T-helper 1 cell treated with Interleukin-12 subunit alpha and Interleukin-12 subunit beta and Interleukin-4 antibody, amounts not matched to agents 30 ng/mL and 1 ng/mL, for 36 hours (primary cell): ENCODE measurements at regions not wholly inside any gene's neighbourhood (a gene's known extent, or its start where the extent isn't known, plus 50 kb on each side); places are given as distances from the start of the nearest gene placed in this dataset.
"Not testable (repeated sequence)": the region's sequence is repeated elsewhere in the genome, so short reads cannot be mapped to it uniquely, and the experiment has no call there.

Experiments
- intact Hi-C: fragments of 100-400 bp; cut with micrococcal nuclease; formaldehyde crosslinking; loops from one replicate; pipeline ENCODE4 v1.15.1; 2024

GRCh38 chr4:151459375-151459774 lies 50.4 kb downstream of the FHIP1A start:
- intact Hi-C loops, result no loop called here

GRCh38 chr4:151460434-151460833 lies 51.5 kb downstream of the FHIP1A start:
- intact Hi-C loops, result no loop called here

GRCh38 chr4:151462554-151462953 lies 53.6 kb downstream of the FHIP1A start:
- intact Hi-C loops, result no loop called here

GRCh38 chr4:151468715-151469696 lies 60.0 kb downstream of the FHIP1A start:
- intact Hi-C loops, result no loop called here

- intact Hi-C loops, result no loop called here
Observed at GRCh38 chr4:151469970-151470369, 61.0 kb downstream of the FHIP1A start.

- intact Hi-C loops, result no loop called here
Observed at GRCh38 chr4:151471728-151472127, 62.8 kb downstream of the FHIP1A start.

- intact Hi-C loops, result no loop called here
Observed at GRCh38 chr4:151472297-151472696, 63.3 kb downstream of the FHIP1A start.

DNA sequence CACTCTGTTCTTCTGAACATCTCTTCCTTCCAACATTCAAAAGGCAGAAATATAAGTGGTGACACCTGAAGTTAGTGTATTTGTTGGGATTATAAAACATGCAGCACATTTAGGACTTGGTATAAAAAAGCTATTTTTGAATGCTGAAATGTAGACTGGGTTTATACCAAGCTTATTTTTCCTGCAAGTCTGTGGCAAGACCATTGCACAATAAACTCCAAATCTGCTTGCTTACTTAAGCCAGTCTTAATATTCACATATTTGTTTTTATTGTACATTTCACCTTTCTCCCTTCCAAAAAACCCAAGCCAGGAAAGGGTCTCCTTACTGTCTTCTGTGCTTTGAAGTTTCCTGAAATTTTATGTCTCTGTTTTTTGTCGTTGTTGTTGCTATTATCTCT lies 63.7 kb downstream of the FHIP1A start:
- intact Hi-C loops, result no loop called here

- intact Hi-C loops, result loop anchor here (1.0 kb wide), 1 partner anchor 7 kb away; no protein-coding TSS in a partner anchor
Observed at GRCh38 chr4:151473521-151474097, 64.6 kb downstream of the FHIP1A start.

- intact Hi-C loops, result no loop called here
Observed at GRCh38 chr4:151475035-151475714, 66.2 kb downstream of the FHIP1A start.

- intact Hi-C loops, result no loop called here
Observed at GRCh38 chr4:151481813-151482212, 72.8 kb downstream of the FHIP1A start.

DNA sequence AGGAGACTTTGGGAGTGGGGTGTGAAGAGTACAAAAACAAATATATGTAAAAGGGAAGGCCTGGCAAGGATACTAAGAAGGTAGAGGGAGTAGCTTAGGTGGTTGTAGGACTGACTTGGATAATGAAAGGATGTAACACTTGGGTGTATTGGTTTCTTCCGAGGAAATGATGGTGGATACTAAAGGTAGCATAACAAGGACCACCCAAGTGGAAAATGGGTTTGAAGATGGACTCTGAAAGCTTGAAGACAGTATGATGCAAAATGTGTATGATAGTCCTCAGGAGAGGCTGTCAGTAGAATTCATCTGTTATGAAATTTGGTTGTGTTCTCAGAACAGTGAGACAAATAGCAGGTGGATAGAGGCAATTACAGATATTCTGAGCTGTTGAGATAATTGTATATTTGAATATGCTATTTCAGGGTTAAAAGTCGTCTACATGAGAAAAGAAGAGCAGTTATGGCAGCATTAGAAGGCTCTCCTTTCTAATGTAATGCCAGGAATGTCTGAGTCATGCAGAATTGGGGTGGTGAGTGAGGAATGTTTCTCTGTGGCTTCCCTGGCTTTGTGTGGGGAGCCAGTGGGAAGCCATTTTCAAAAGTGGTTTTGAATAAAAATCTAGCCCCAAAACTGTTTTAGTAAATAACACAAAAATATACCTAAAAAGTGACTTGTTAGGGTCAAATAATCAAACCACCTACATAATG lies 75.6 kb downstream of the FHIP1A start:
- intact Hi-C loops, result no loop called here

GRCh38 chr4:151485541-151486131 lies 76.7 kb downstream of the FHIP1A start:
- intact Hi-C loops, result no loop called here

GRCh38 chr4:151486168-151486567 lies 77.2 kb downstream of the FHIP1A start:
- intact Hi-C loops, result no loop called here

DNA sequence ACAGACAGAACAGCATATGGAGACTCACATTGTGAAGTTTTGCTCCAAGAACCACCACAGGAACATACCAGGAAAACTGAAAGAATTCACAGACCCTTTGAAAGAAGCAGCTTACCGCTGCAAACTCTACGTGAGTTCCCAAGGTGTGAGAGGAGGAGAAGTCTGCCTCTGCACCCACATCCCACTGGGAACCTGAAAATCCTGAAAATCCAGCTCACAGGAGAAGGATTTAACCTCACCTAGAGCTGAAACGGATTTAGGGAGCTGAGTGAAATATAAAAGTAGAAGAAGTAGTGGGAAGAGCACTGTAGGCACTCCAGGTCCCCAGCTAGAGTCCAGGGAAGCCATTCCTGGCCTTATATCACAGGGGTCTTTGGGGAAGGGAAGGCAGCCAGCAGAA lies 80.0 kb downstream of the FHIP1A start:
- intact Hi-C loops, result no loop called here

DNA sequence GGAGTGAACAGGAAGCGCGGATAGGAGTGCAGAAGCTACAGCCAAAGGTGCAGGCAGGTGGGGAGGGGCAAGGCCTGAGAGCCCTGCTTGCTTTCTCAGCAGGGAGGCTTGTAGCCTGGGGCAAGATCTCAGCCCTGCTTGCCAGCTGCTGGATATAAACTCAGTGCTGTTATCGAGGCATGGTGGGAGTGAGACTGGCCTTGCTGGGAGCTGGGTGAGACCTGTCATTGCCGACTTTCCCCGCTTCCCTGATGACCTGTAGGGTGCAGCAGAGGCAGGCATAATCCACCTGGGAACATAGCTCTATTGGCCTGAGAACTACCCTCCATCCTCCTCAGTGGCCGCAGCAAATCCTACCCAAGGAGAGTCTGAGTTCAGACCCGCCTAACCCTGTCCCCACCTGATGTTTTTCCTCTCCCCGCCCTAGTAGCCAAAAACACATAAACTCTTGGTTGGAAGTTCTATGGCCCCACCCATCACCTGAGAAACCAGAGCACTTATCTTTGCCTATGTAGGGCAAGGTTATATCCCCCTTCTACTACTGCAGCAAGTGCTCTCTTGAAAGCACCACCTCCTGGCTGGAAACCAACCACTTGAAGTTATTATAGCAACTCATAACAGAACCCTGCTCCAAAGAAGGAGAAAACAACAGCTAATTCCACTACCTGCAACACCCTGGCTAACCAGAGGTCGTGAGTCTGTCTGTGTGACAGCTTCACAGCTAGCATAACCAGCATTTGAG lies 80.7 kb downstream of the FHIP1A start:
- intact Hi-C loops, result no loop called here

GRCh38 chr4:151495612-151496011 lies 86.6 kb downstream of the FHIP1A start:
- intact Hi-C loops, result not testable (repeated sequence)

DNA sequence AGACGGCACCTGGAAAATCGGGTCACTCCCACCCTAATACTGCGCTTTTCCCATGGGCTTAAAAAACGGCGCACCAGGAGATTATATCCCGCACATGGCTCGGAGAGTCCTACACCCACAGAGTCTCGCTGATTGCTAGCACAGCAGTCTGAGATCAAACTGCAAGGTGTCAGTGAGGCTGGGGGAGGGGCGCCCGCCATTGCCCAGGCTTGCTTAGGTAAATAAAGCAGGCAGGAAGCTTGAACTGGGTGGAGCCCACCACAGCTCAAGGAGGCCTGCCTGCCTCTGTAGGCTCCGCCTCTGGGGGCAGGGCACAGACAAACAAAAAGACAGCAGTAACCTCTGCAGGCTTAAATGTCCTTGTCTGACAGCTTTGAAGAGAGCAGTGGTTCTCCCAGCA lies 102.6 kb downstream of the FHIP1A start:
- intact Hi-C loops, result not testable (repeated sequence)

DNA sequence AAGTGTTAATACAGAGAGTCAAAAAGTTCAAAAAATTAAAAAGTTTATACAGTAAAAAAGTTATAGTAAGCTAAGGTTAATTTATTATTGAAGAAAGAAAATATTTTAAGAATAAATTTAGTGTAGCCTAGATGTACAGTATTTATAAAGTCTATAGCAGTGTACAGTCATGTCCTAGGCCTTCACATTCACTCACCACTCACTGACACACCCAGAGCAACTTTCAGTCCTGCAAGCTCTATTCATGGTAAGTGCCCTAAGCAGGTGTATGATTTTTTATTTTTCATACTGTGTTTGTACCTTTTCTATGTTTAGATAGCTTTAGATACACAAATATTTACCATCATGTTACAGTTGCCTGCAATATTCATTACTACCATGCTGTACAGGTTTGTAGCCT lies 108.9 kb downstream of the FHIP1A start:
- intact Hi-C loops, result no loop called here

DNA sequence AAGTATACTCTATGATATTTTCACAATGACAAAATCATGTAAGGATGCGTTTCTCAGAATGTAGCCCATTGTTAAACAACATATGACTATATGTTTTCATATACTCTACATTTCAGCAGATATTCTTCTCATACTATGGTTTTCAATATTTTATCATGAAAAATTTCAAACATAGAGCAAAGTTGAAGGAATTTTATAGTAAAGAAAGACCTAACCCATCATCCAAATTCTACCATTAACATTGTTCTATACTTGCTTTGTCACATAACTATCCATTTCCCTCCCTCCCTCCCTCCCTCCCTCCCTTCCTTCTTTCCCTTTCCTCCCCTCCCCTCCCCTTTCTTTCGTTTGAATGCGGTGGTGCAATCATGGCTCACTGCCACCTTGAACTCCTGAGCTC lies 109.4 kb downstream of the FHIP1A start:
- intact Hi-C loops, result no loop called here
